GM18909 (cell line): ENCODE measurements at regions not wholly inside any gene's neighbourhood (a gene's known extent, or its start where the extent isn't known, plus 50 kb on each side); places are given as distances from the start of the nearest gene placed in this dataset.
"Not testable (repeated sequence)": the region's sequence is repeated elsewhere in the genome, so short reads cannot be mapped to it uniquely, and the experiment has no call there.

ENCODE experiments used
- ATAC-seq: cut with Tn5 transposase; IDR thresholded peaks from one replicate; pipeline ENCODE4 v1.9.1; 2021; ENCODE audit warnings: mild to moderate bottlenecking; ENCODE audit not compliant: unreplicated experiment, poor library complexity

DNA sequence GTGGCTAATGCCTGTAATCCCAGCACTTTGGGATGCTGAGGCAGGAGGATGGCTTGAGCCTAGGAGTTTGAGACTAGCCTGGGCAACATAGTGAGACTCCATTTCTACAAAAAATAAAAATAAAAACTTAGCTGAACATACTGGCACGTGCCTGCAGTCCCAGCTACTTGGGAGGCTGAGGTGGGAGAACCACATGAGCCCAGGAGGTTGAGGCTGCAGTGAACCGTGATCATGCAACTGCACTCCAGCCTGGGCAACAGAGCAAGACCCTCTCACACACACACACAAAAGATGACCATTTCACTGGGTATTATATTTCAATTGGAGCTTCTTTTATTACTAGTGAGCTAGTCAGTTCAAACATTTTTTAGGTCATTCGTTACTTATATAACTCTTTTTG, 116.9 kb upstream of the SLC35F3 start:
- no peak for ATAC-seq

GRCh38 chr1:233788687-233789086, 115.8 kb upstream of the SLC35F3 start:
- no peak for ATAC-seq

DNA sequence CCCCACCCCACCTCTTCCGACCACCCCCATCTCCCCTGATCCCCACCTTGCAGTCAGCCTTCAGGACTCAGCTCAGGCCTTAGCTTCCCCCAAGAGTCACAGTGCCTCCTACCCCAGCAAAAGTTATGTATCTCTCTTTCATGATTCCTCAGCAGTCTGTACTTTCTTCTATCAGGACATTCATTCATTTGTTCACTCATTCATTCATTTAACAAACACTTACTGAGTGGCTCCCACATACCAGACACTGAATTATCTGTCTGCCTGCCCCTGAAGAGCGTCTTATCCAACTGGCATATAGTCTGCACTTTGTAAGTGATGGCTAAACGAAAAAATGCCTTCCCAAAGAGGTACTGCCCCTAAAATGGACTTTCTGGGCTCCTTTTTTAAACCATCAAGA, 114.4 kb upstream of the SLC35F3 start:
- ATAC-seq = no peak

- peak; percentile 93 for ATAC-seq
Observed at GRCh38 chr1:233790662-233791371, 113.7 kb upstream of the SLC35F3 start.

DNA sequence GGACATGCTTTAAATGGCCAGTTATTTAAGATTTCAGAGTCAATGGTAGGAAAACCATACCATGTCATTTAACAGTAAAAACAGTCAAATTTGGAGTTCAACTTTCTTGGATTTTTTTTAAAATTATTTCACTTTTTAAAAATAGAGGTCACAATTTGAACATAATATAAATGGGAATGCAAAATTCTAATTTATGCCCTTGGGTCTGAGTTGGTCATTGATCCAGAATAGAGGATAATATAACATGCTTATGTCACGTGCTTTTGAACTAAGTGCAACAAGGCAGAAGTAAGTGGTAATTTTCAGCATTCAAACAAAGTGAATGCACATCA, 113.1 kb upstream of the SLC35F3 start:
- ATAC-seq = no peak

GRCh38 chr1:233791721-233792120, 112.8 kb upstream of the SLC35F3 start:
- no peak for ATAC-seq

GRCh38 chr1:233794863-233795262, 109.6 kb upstream of the SLC35F3 start:
- no peak for ATAC-seq

DNA sequence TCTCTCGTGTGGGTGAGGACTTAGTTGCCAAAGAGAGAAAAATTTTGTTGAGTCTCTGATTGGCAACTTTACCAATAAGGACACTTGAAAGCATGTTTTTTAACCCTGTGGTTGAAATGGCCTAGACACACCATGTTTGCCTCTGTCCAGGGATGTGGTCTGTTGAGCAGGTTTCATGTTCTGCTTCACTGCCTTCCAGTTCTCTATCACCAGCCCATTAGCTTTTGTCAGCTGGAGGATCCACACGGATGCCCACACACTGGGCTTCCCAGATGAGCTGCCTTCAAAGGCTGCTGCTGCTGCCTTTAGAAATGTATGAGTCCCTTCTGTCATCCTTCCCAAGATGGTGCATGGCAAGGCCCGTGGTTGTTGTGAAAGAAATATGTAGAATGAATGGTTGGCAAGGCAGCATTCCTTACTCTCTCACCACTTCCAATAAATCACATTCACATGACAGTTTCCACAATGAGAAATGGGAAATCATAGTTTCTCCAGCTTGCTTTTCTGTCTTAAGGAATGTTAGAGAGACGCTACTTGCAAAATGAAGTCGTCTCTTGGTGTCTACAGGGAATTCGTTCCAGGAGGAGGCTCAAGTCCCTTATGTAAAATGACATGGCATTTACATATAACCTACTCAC, 108.2 kb upstream of the SLC35F3 start:
- peak; percentile 56 for ATAC-seq

DNA sequence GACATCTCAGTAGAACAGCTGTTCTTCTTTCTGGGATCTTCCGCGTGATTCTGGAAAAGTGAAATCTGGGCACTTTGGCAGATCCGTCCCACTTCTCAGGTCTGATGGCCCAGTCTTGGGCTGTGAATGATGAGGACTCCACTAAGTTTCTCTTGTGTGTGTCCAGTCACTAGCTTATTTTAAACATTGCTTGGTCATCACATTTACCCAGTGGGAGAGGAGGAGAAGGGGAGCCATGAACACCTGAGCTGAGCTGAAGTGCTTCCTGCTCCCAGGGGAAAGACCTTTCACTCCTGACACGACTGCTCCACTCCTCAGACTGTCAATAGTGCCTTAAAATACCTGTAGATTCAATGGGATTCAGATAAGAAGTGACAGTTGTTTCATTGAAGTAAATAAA, 101.9 kb upstream of the SLC35F3 start:
- ATAC-seq = no peak

- ATAC-seq = no peak
Observed at GRCh38 chr1:233805786-233806185, 98.7 kb upstream of the SLC35F3 start.

GRCh38 chr1:233815357-233815756, 89.1 kb upstream of the SLC35F3 start:
- no peak for ATAC-seq

DNA sequence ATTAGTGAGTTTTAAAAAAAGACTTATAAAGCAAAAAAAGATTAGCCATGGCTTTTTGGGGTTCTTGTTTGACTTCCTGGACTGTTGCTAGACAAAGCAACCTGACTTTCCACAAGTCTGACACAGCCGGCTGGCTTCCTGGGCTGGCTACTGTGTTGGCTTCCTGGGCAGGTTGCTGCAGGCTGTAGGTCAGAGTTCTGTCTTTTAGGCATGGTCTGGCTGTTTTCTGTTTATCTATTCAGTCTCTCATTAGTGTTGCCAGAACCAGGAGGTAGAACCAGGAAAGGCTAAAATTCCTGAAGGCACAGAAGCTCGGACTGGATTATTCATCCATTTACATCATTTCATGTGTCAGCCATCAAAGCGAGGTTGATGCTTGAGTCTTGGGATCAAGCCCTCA, 88.6 kb upstream of the SLC35F3 start:
- ATAC-seq = no peak

GRCh38 chr1:233816348-233816747, 88.1 kb upstream of the SLC35F3 start:
- no peak for ATAC-seq

GRCh38 chr1:233819042-233819441, 85.4 kb upstream of the SLC35F3 start:
- ATAC-seq = no peak

GRCh38 chr1:233824179-233824578, 80.3 kb upstream of the SLC35F3 start:
- ATAC-seq = not testable (repeated sequence)

- not testable (repeated sequence) for ATAC-seq
Observed at GRCh38 chr1:233827937-233828336, 76.5 kb upstream of the SLC35F3 start.

DNA sequence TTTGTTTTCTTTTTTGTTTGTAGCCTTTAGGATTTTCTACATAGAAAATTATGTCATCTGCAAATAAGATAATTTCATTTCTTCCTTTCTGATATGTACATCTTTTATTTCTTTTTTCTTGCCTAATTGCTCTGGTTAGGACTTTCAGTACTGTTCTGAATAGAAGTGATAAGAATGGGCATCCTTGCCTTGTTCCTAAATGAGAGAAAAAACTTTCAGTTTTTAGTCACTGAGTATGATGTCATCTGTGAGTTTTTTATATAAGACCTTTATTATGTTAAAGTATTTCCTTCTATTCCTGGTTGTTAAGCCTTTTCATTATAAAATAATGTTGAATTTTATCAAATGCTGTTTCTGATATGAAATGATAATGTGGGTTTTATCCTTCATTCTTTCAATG, 76.0 kb upstream of the SLC35F3 start:
- ATAC-seq = no peak

- no peak for ATAC-seq
Observed at GRCh38 chr1:233834609-233835008, 69.9 kb upstream of the SLC35F3 start.

DNA sequence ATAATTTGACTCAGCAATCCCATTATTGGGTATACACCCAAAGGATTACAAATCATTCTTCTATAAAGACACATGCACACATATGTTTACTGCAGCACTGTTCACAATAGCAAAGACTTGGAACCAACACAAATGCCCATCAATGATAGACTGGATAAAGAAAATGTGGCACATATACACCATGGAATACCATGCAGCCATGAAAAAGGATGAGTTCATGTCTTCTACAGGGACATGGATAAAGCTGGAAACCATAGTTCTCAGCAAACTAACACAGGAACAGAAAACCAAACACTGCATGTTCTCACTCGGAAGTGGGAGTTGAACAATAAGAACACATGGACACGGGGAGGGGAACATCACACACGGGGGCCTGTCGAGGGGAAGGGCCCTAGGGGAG, 66.3 kb upstream of the SLC35F3 start:
- ATAC-seq = not testable (repeated sequence)

GRCh38 chr1:233843525-233844204, 60.8 kb upstream of the SLC35F3 start:
- no peak for ATAC-seq

GRCh38 chr1:233844275-233844674, 60.2 kb upstream of the SLC35F3 start:
- ATAC-seq = no peak

- ATAC-seq = no peak
Observed at GRCh38 chr1:233844692-233845091, 59.8 kb upstream of the SLC35F3 start.
